ENCODE measurements at regions not wholly inside any gene's neighbourhood (a gene's known extent, or its start where the extent isn't known, plus 50 kb on each side); places are given as distances from the start of the nearest gene placed in this dataset.

DNA sequence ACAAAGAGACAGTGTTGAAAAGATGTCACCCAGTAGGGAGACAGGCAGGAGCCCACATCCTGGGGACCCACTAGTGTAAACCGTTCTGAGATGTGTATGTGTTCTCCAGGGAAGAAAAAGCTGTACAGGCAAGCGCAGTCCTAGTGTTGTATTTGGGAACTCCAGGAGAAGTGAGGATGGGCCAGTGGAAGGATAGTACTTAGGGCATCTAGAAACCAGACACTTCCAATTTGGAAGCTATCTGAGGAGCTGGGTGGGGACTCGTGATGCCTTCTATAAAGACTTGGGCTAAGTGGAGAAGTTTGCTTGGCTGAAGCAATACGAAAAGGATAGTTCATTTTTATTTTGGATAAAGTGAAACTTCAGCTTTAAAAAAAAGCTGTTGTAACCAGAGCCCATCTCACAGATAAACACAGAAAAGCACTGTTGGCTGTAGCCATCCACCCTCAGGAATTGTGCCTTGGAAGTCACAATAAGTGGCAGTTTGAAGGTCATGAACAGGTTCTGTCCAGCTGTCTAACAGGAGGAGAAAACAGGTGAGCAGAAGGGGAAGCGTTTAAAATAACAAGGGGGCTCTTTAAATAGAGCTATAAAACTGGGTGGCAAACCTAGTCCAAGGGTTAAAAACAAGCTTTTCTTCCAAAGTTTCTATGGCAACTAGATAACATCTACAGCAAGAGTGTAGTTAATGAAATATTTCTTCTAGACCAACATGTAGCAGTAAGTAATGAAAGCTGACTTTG is 108.0 kb upstream of the ARHGAP5 start:
- H3K4me3 ChIP-seq (replicated peaks in 1 of 4; ENCODE audit: control extremely low read depth in 1 of 4, insufficient read depth in 1 of 4, low read depth in 3 of 4, low read length in 4 of 4): no peak overlapping the region
- TF ChIP-seq CTCF (conservative IDR thresholded peaks at IDR 0.05 in 1 of 2, IDR thresholded peaks at IDR 0.05 in 1 of 2; ENCODE audit: low read depth in 1 of 2, low read length in 2 of 2) (no peak), EZH2 (IDR thresholded peaks at IDR 0.05; ENCODE audit: low read length, missing control alignments) (no peak)
- H3K36me3 ChIP-seq (ENCODE audit: control insufficient read depth, insufficient read depth, low read length): no peaks in the 10 kb centered on the region
- no peaks in the 10 kb centered on the region for H4K20me1 ChIP-seq (ENCODE audit: control insufficient read depth, extremely low read depth, insufficient read depth, low read length)
- H3K9me3 ChIP-seq (ENCODE audit: control insufficient read depth, insufficient read depth, low read depth, low read length): no peaks in the 10 kb centered on the region
- H3K27ac ChIP-seq (ENCODE audit: insufficient read depth, low read length): no peak overlapping the region
- H2AFZ ChIP-seq (ENCODE audit: low read length): no peak overlapping the region
- H3K4me2 ChIP-seq (ENCODE audit: extremely low read depth, insufficient read depth, low read length): no peak overlapping the region
- H3K4me1 ChIP-seq (ENCODE audit: control insufficient read depth, extremely low read depth, insufficient read depth, low read length): no peaks in the 10 kb centered on the region
- H3K9ac ChIP-seq (ENCODE audit: insufficient read depth, low read length): no peak overlapping the region
- H3K27me3 ChIP-seq (ENCODE audit: control insufficient read depth, insufficient read depth, low read length): no peaks in the 10 kb centered on the region
- peak in 1 of 2 donors; percentile 68 for DNase-seq (ENCODE audit: low read depth in 2 of 2)
- H3K79me2 ChIP-seq (ENCODE audit: control insufficient read depth, insufficient read depth, low read length): no peaks in the 10 kb centered on the region

GRCh38 chr14:31969699-31970240 is 107.3 kb upstream of the ARHGAP5 start:
- Histone ChIP-seq H3K36me3 (ENCODE audit: control insufficient read depth, insufficient read depth, low read length) (no peaks in the 10 kb centered on the region), H3K79me2 (ENCODE audit: control insufficient read depth, insufficient read depth, low read length) (no peaks in the 10 kb centered on the region), H3K9ac (ENCODE audit: insufficient read depth, low read length) (no peak overlapping the region), H2AFZ (ENCODE audit: low read length) (no peak overlapping the region), H3K27ac (ENCODE audit: insufficient read depth, low read length) (no peak overlapping the region), H4K20me1 (ENCODE audit: control insufficient read depth, extremely low read depth, insufficient read depth, low read length) (no peaks in the 10 kb centered on the region), H3K4me1 (ENCODE audit: control insufficient read depth, extremely low read depth, insufficient read depth, low read length) (no peaks in the 10 kb centered on the region), H3K4me2 (ENCODE audit: extremely low read depth, insufficient read depth, low read length) (no peak overlapping the region), H3K27me3 (ENCODE audit: control insufficient read depth, insufficient read depth, low read length) (no peaks in the 10 kb centered on the region), H3K9me3 (ENCODE audit: control insufficient read depth, insufficient read depth, low read depth, low read length) (no peaks in the 10 kb centered on the region), H3K4me3 (replicated peaks in 1 of 4; ENCODE audit: control extremely low read depth in 1 of 4, insufficient read depth in 1 of 4, low read depth in 3 of 4, low read length in 4 of 4) (no peak overlapping the region)
- DNase-seq (ENCODE audit: low read depth in 2 of 2): peak in 1 of 2 donors; percentile 73
- TF ChIP-seq EZH2 (IDR thresholded peaks at IDR 0.05; ENCODE audit: low read length, missing control alignments): no peak
- no peak for TF ChIP-seq CTCF (conservative IDR thresholded peaks at IDR 0.05 in 1 of 2, IDR thresholded peaks at IDR 0.05 in 1 of 2; ENCODE audit: low read depth in 1 of 2, low read length in 2 of 2)

- no peak for DNase-seq (ENCODE audit: low read depth in 2 of 2)
- Histone ChIP-seq H3K36me3 (ENCODE audit: control insufficient read depth, insufficient read depth, low read length) (no peaks in the 10 kb centered on the region), H2AFZ (ENCODE audit: low read length) (no peak overlapping the region), H3K4me2 (ENCODE audit: extremely low read depth, insufficient read depth, low read length) (no peak overlapping the region), H3K27ac (ENCODE audit: insufficient read depth, low read length) (no peak overlapping the region), H3K9me3 (ENCODE audit: control insufficient read depth, insufficient read depth, low read depth, low read length) (no peaks in the 10 kb centered on the region), H3K4me3 (replicated peaks in 1 of 4; ENCODE audit: control extremely low read depth in 1 of 4, insufficient read depth in 1 of 4, low read depth in 3 of 4, low read length in 4 of 4) (no peak overlapping the region), H3K27me3 (ENCODE audit: control insufficient read depth, insufficient read depth, low read length) (no peaks in the 10 kb centered on the region), H3K9ac (ENCODE audit: insufficient read depth, low read length) (no peak overlapping the region), H3K4me1 (ENCODE audit: control insufficient read depth, extremely low read depth, insufficient read depth, low read length) (no peaks in the 10 kb centered on the region), H4K20me1 (ENCODE audit: control insufficient read depth, extremely low read depth, insufficient read depth, low read length) (no peaks in the 10 kb centered on the region), H3K79me2 (ENCODE audit: control insufficient read depth, insufficient read depth, low read length) (no peaks in the 10 kb centered on the region)
- TF ChIP-seq EZH2 (IDR thresholded peaks at IDR 0.05; ENCODE audit: low read length, missing control alignments) (no peak), CTCF (conservative IDR thresholded peaks at IDR 0.05 in 1 of 2, IDR thresholded peaks at IDR 0.05 in 1 of 2; ENCODE audit: low read depth in 1 of 2, low read length in 2 of 2) (no peak)
Observed at GRCh38 chr14:31970744-31971143, 106.4 kb upstream of the ARHGAP5 start.

Measured in fibroblast of lung (primary cell).